Left lung (tissue), 4 donors: ENCODE measurements at regions not wholly inside any gene's neighbourhood (a gene's known extent, or its start where the extent isn't known, plus 50 kb on each side); places are given as distances from the start of the nearest gene placed in this dataset.

Source experiments
- ATAC-seq: fragments of 200-7000 bp; cut with Tn5 transposase; one replicate; pipeline ENCODE4 v1.9.1; 2020; ENCODE audit warnings: moderate library complexity
- DNase-seq, 4 donors: peaks; one replicate each; pipeline ENCODE4 v3.0.0-alpha.2; 2013 to 2020
- H3K27ac ChIP-seq, 2 donors: fragments of 200-600 bp; sonication (generic) in 1 of 2; one replicate each; pipeline versions ENCODE4 v1.5.0 to v1.8.0; 2020 to 2021
- H3K27me3 ChIP-seq, 2 donors: fragments of 200-600 bp; sonication (generic) in 1 of 2; one replicate each; pipeline versions ENCODE4 v1.5.0 to v1.8.0; 2020 to 2021
- H3K36me3 ChIP-seq, 2 donors: fragments of 200-600 bp; sonication (generic) in 1 of 2; one replicate each; pipeline versions ENCODE4 v1.5.0 to v1.8.0; 2020 to 2021
- H3K4me1 ChIP-seq, 2 donors: fragments of 200-600 bp; one replicate each; pipeline ENCODE4 v1.8.0; 2021
- H3K4me3 ChIP-seq, 2 donors: fragments of 200-600 bp; sonication (generic) in 1 of 2; one replicate each; pipeline versions ENCODE4 v1.5.0 to v1.8.0; 2020 to 2021; ENCODE audit warnings: mild to moderate bottlenecking in 1 of 2
- H3K9me3 ChIP-seq, 2 donors: fragments of 200-600 bp; sonication (generic) in 1 of 2; one replicate each; pipeline versions ENCODE4 v1.5.0 to v1.8.0; 2020 to 2021
- intact Hi-C, 2 donors: fragments of 100-400 bp; cut with DNase I; formaldehyde crosslinking; loops; one replicate each; pipeline versions ENCODE4 v1.11.2 to v1.14.2; 2022
- TF ChIP-seq, protein P1 (sequence below), 2 donors: fragments of 200-600 bp; sonication (generic) in 1 of 2; IDR thresholded peaks; one replicate each; pipeline versions ENCODE4 v1.5.0 to v1.8.0; 2021; ENCODE audit warnings: antibody characterized with exemption in 2 of 2
- donor health status: DM: no; HTN: yes; CAD: no.
- donor health status: DM: no; HTN: no; CAD: no.

GRCh38 chr5:29085142-29085541, 2046.8 kb upstream of the CDH9 start:
- ATAC-seq (no peak), DNase-seq (no peak)
- TF ChIP-seq, protein P1, sequence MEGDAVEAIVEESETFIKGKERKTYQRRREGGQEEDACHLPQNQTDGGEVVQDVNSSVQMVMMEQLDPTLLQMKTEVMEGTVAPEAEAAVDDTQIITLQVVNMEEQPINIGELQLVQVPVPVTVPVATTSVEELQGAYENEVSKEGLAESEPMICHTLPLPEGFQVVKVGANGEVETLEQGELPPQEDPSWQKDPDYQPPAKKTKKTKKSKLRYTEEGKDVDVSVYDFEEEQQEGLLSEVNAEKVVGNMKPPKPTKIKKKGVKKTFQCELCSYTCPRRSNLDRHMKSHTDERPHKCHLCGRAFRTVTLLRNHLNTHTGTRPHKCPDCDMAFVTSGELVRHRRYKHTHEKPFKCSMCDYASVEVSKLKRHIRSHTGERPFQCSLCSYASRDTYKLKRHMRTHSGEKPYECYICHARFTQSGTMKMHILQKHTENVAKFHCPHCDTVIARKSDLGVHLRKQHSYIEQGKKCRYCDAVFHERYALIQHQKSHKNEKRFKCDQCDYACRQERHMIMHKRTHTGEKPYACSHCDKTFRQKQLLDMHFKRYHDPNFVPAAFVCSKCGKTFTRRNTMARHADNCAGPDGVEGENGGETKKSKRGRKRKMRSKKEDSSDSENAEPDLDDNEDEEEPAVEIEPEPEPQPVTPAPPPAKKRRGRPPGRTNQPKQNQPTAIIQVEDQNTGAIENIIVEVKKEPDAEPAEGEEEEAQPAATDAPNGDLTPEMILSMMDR (IDR thresholded peaks at IDR 0.05): no peak
- no peak overlapping the region for H3K27ac ChIP-seq
- no peaks in the 10 kb centered on the region for H3K36me3 ChIP-seq
- H3K4me1 ChIP-seq: no peaks in the 10 kb centered on the region
- no peak overlapping the region for H3K4me3 ChIP-seq
- no peaks in the 10 kb centered on the region for H3K27me3 ChIP-seq
- no peaks in the 10 kb centered on the region for H3K9me3 ChIP-seq
- intact Hi-C loops: no loop called here

DNA sequence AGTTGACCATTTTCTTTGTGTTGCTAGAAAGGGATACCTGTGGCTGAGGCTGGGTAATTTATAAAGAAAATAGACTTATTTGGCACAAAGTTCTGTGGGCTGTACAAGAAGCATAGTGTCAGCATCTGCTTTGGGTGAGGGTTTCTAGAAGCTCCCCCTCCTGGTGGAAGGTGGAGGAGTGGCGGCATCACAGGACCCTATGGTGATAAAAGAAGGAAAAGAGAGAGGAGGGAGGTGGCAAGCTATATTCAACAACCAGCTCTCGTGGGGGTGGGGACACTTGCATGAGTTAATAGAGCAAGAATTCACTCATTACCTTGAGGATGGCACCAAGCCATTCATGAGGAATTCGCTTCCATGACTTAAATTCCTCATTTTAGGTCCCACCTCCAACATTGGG, 2041.4 kb upstream of the CDH9 start:
- Histone ChIP-seq H3K4me3 (no peak overlapping the region), H3K36me3 (no peaks in the 10 kb centered on the region), H3K27ac (no peak overlapping the region), H3K4me1 (no peaks in the 10 kb centered on the region), H3K27me3 (no peaks in the 10 kb centered on the region), H3K9me3 (no peaks in the 10 kb centered on the region)
- DNase-seq (no peak), ATAC-seq (no peak)
- TF ChIP-seq, protein P1 (IDR thresholded peaks at IDR 0.05): no peak
- intact Hi-C loops: no loop called here

DNA sequence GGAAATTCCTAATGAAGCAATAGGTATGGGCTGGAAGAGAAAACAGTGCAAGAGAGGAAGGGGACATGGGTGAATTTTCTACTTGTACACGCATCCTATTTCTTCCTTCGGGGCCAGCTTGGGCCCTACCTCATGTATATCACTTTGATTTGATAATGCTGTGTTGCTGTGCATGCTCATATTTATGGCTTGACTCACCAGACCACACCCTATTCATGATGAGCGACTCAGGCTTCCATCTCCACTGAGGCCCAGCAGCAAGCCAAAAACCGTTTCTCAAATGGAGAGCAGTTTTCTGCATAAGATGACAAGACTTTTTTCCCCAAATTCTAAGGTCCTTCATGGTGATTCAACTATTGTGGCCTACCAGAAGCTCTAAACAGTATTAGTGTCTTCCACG, 2039.1 kb upstream of the CDH9 start:
- Histone ChIP-seq H3K36me3 (no peaks in the 10 kb centered on the region), H3K27ac (no peak overlapping the region), H3K4me1 (no peaks in the 10 kb centered on the region), H3K9me3 (no peaks in the 10 kb centered on the region), H3K4me3 (no peak overlapping the region), H3K27me3 (no peaks in the 10 kb centered on the region)
- DNase-seq: no peak
- TF ChIP-seq, protein P1 (IDR thresholded peaks at IDR 0.05): no peak
- intact Hi-C loops: no loop called here
- no peak for ATAC-seq

DNA sequence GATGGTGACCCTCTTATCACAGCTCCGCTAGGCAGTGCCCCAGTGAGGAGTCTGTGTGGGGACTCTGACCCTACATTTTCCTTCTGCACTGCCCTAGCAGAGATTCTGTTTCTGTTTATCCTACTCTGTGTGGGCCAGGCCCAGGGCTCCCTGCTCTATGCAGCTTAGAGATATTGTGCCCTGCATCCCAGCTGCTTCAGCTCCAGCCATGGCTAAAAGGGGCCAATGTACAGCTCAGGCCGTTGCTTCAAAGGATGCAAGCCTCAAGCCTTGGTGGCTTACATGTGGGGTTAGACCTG, 2030.7 kb upstream of the CDH9 start:
- TF ChIP-seq, protein P1 (IDR thresholded peaks at IDR 0.05): no peak
- no peak for DNase-seq
- Histone ChIP-seq H3K4me3 (no peak overlapping the region), H3K9me3 (no peaks in the 10 kb centered on the region), H3K27ac (no peak overlapping the region), H3K36me3 (no peaks in the 10 kb centered on the region), H3K27me3 (no peaks in the 10 kb centered on the region), H3K4me1 (no peaks in the 10 kb centered on the region)
- no peak for ATAC-seq
- intact Hi-C loops: no loop called here

- no peak for ATAC-seq
- no peaks in the 10 kb centered on the region for H3K9me3 ChIP-seq
- H3K27ac ChIP-seq: no peak overlapping the region
- H3K4me1 ChIP-seq: no peaks in the 10 kb centered on the region
- TF ChIP-seq, protein P1 (IDR thresholded peaks at IDR 0.05): no peak
- no peaks in the 10 kb centered on the region for H3K27me3 ChIP-seq
- intact Hi-C loops: no loop called here
- no peaks in the 10 kb centered on the region for H3K36me3 ChIP-seq
- no peak for DNase-seq
- H3K4me3 ChIP-seq: no peak overlapping the region
Measured at GRCh38 chr5:29061381-29061780, 2023.0 kb upstream of the CDH9 start.
